ENCODE measurements at regions not wholly inside any gene's neighbourhood (a gene's known extent, or its start where the extent isn't known, plus 50 kb on each side); places are given as distances from the start of the nearest gene placed in this dataset.

- Histone ChIP-seq H3K27me3 (replicated peaks; ENCODE audit: control insufficient read depth, insufficient read depth, low read length) (no peaks in the 10 kb centered on the region), H3K4me3 (ENCODE audit: low read depth, low read length) (no peak overlapping the region), H3K9me3 (no peaks in the 10 kb centered on the region), H3K36me3 (ENCODE audit: control insufficient read depth, insufficient read depth, low read length) (no peaks in the 10 kb centered on the region), H3K4me1 (0 out of 2 replicates have a peak, but pooled peaks cover 6% of the 10 kb centered on the region)
- intact Hi-C loops (cut with micrococcal nuclease; ENCODE audit: unreplicated experiment): no loop called here
- no peak for DNase-seq
- Mint-ChIP-seq H3K36me3 (ENCODE audit: insufficient read depth, unreplicated experiment) (no peaks in the 10 kb centered on the region), H3K4me3 (ENCODE audit: unreplicated experiment) (no peak overlapping the region), H3K4me1 (ENCODE audit: low read depth, unreplicated experiment) (peaks cover 9% of the 10 kb centered on the region), H3K27ac (ENCODE audit: unreplicated experiment) (no peak overlapping the region), H3K27me3 (ENCODE audit: insufficient read depth, unreplicated experiment) (no peaks in the 10 kb centered on the region), H3K9me3 (ENCODE audit: unreplicated experiment) (no peaks in the 10 kb centered on the region)
- ChIA-PET CTCF (no interaction called here), POLR2A (no interaction called here)
- BruUV-seq (replicated peaks): no TSS peak
- no peak for TF ChIP-seq CTCF (IDR thresholded peaks at IDR 0.05; ENCODE audit: insufficient read depth in 1 of 2, low read depth in 1 of 2, low read length in 1 of 2, severe bottlenecking in 1 of 2, unreplicated experiment in 1 of 2)
These were observed 243.3 kb upstream of the TBL1XR1 start for GRCh38 chr3:177440456-177441104.

GRCh38 chr3:177441276-177441812 lies 244.1 kb upstream of the TBL1XR1 start:
- H3K36me3 ChIP-seq (ENCODE audit: control insufficient read depth, insufficient read depth, low read length): no peaks in the 10 kb centered on the region
- H3K27me3 ChIP-seq (replicated peaks; ENCODE audit: control insufficient read depth, insufficient read depth, low read length): no peaks in the 10 kb centered on the region
- H3K4me1 ChIP-seq: 0 out of 2 replicates have a peak, but pooled peaks cover 6% of the 10 kb centered on the region
- intact Hi-C loops (cut with micrococcal nuclease; ENCODE audit: unreplicated experiment): no loop called here
- DNase-seq: no peak
- CTCF ChIA-PET: no interaction called here
- Mint-ChIP-seq H3K27me3 (ENCODE audit: insufficient read depth, unreplicated experiment) (no peaks in the 10 kb centered on the region), H3K27ac (ENCODE audit: unreplicated experiment) (no peak overlapping the region), H3K4me3 (ENCODE audit: unreplicated experiment) (no peak overlapping the region), H3K4me1 (ENCODE audit: low read depth, unreplicated experiment) (peaks cover 9% of the 10 kb centered on the region), H3K9me3 (ENCODE audit: unreplicated experiment) (no peaks in the 10 kb centered on the region), H3K36me3 (ENCODE audit: insufficient read depth, unreplicated experiment) (no peaks in the 10 kb centered on the region)
- POLR2A ChIA-PET: no interaction called here
- BruUV-seq (replicated peaks): no TSS peak
- H3K9me3 ChIP-seq: no peaks in the 10 kb centered on the region
- no peak overlapping the region for H3K4me3 ChIP-seq (ENCODE audit: low read depth, low read length)
- no peak for TF ChIP-seq CTCF (IDR thresholded peaks at IDR 0.05; ENCODE audit: insufficient read depth in 1 of 2, low read depth in 1 of 2, low read length in 1 of 2, severe bottlenecking in 1 of 2, unreplicated experiment in 1 of 2)

- POLR2A ChIA-PET: no interaction called here
- no TSS peak for BruUV-seq (replicated peaks)
- Histone ChIP-seq H3K4me3 (ENCODE audit: low read depth, low read length) (no peak overlapping the region), H3K4me1 (0 out of 2 replicates have a peak, but pooled peaks cover 6% of the 10 kb centered on the region), H3K9me3 (no peaks in the 10 kb centered on the region), H3K27me3 (replicated peaks; ENCODE audit: control insufficient read depth, insufficient read depth, low read length) (no peaks in the 10 kb centered on the region), H3K36me3 (ENCODE audit: control insufficient read depth, insufficient read depth, low read length) (no peaks in the 10 kb centered on the region)
- no peak for DNase-seq
- intact Hi-C loops (cut with micrococcal nuclease; ENCODE audit: unreplicated experiment): no loop called here
- H3K27ac Mint-ChIP-seq (ENCODE audit: unreplicated experiment): no peak overlapping the region
- CTCF ChIA-PET: no interaction called here
- no peaks in the 10 kb centered on the region for H3K36me3 Mint-ChIP-seq (ENCODE audit: insufficient read depth, unreplicated experiment)
- H3K4me1 Mint-ChIP-seq (ENCODE audit: low read depth, unreplicated experiment): peaks cover 9% of the 10 kb centered on the region
- H3K4me3 Mint-ChIP-seq (ENCODE audit: unreplicated experiment): no peak overlapping the region
- no peak for TF ChIP-seq CTCF (IDR thresholded peaks at IDR 0.05; ENCODE audit: insufficient read depth in 1 of 2, low read depth in 1 of 2, low read length in 1 of 2, severe bottlenecking in 1 of 2, unreplicated experiment in 1 of 2)
- no peaks in the 10 kb centered on the region for H3K9me3 Mint-ChIP-seq (ENCODE audit: unreplicated experiment)
- H3K27me3 Mint-ChIP-seq (ENCODE audit: insufficient read depth, unreplicated experiment): no peaks in the 10 kb centered on the region
These were observed 244.7 kb upstream of the TBL1XR1 start for GRCh38 chr3:177441813-177442646.

All from Caco-2 (cell line).